Lower lobe of right lung (tissue), 2 donors: ENCODE measurements at regions not wholly inside any gene's neighbourhood (a gene's known extent, or its start where the extent isn't known, plus 50 kb on each side); places are given as distances from the start of the nearest gene placed in this dataset.

Source experiments
- ATAC-seq, 2 donors: fragments of 200-7000 bp; cut with Tn5 transposase; one replicate each; pipeline ENCODE4 v1.9.1; 2020 to 2022; ENCODE audit warnings: mild to moderate bottlenecking in 2 of 2, moderate library complexity in 2 of 2
- DNase-seq: peaks from one replicate; pipeline ENCODE4 v3.0.0-alpha.2; 2020
- H3K27ac ChIP-seq: fragments of 200-600 bp; one replicate; pipeline ENCODE4 v1.8.0; 2022
- H3K27me3 ChIP-seq: fragments of 200-600 bp; one replicate; pipeline ENCODE4 v1.8.0; 2022; ENCODE audit warnings: low read depth
- H3K36me3 ChIP-seq: fragments of 200-600 bp; one replicate; pipeline ENCODE4 v1.8.0; 2022; ENCODE audit warnings: mild to moderate bottlenecking
- H3K4me1 ChIP-seq: fragments of 200-600 bp; one replicate; pipeline ENCODE4 v1.8.0; 2022
- H3K4me3 ChIP-seq: fragments of 200-600 bp; one replicate; pipeline ENCODE4 v1.8.0; 2022; ENCODE audit warnings: mild to moderate bottlenecking
- H3K9me3 ChIP-seq: fragments of 200-600 bp; one replicate; pipeline ENCODE4 v1.8.0; 2022
- intact Hi-C: fragments of 100-400 bp; cut with DNase I; formaldehyde crosslinking; loops from one replicate; pipeline ENCODE4 v1.11.0; 2022
- TF ChIP-seq, protein P1 (sequence below): fragments of 200-600 bp; IDR thresholded peaks from one replicate; pipeline ENCODE4 v1.8.0; 2022; ENCODE audit warnings: antibody characterized with exemption, mild to moderate bottlenecking
- donor health status: DM: no; HTN: yes; CAD: no; lungs with severe emphysema.

DNA sequence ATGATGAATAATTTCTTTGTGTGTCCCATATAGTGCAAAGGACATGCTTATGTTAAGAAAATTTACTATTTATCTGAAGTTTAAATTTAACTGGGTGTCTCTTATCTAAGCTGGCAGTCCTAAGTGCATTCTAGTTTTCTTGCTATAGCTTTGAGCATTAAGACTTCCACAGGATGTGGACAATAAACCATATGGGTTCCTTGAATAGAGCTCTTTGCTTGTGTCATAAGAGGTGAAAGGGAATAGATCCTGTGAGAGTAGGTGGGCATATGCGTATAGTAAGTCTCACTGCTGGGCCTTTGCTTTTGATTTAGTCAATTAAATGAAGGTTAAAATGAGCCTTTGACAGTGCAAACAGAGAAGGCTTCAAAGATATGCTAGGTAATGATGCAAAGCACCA lies 223.4 kb upstream of the GYPA start:
- TF ChIP-seq, protein P1, sequence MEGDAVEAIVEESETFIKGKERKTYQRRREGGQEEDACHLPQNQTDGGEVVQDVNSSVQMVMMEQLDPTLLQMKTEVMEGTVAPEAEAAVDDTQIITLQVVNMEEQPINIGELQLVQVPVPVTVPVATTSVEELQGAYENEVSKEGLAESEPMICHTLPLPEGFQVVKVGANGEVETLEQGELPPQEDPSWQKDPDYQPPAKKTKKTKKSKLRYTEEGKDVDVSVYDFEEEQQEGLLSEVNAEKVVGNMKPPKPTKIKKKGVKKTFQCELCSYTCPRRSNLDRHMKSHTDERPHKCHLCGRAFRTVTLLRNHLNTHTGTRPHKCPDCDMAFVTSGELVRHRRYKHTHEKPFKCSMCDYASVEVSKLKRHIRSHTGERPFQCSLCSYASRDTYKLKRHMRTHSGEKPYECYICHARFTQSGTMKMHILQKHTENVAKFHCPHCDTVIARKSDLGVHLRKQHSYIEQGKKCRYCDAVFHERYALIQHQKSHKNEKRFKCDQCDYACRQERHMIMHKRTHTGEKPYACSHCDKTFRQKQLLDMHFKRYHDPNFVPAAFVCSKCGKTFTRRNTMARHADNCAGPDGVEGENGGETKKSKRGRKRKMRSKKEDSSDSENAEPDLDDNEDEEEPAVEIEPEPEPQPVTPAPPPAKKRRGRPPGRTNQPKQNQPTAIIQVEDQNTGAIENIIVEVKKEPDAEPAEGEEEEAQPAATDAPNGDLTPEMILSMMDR, result no peak
- intact Hi-C loops, result no loop called here
- DNase-seq (no peak), ATAC-seq (no peak)
- Histone ChIP-seq H3K4me3 (no peak overlapping the region), H3K27ac (no peak overlapping the region), H3K36me3 (no peaks in the 10 kb centered on the region), H3K9me3 (no peaks in the 10 kb centered on the region), H3K27me3 (no peaks in the 10 kb centered on the region), H3K4me1 (no peaks in the 10 kb centered on the region)

DNA sequence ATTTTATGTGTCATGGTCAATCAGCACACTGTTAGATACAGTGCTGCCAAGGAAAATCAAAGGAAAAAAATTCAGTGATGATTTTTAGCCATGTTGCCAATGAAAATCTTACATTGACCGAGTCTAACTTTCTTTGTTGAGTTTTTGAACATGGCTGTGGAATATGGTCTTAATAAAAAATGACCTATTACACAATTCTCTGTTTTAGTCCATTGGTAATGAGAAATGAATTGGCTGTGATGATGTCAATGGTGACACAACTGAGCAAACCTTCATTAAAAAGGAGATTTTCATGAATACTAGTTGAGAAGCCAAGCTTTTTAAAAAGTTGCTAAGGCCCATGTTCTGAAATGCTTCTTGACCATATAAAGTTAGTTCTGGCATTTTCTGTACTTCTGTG lies 225.9 kb upstream of the GYPA start:
- Histone ChIP-seq H3K36me3 (no peaks in the 10 kb centered on the region), H3K9me3 (no peaks in the 10 kb centered on the region), H3K4me1 (no peaks in the 10 kb centered on the region), H3K4me3 (no peak overlapping the region), H3K27me3 (no peaks in the 10 kb centered on the region), H3K27ac (no peak overlapping the region)
- intact Hi-C loops, result no loop called here
- no peak for DNase-seq
- TF ChIP-seq, protein P1, result no peak
- no peak for ATAC-seq

DNA sequence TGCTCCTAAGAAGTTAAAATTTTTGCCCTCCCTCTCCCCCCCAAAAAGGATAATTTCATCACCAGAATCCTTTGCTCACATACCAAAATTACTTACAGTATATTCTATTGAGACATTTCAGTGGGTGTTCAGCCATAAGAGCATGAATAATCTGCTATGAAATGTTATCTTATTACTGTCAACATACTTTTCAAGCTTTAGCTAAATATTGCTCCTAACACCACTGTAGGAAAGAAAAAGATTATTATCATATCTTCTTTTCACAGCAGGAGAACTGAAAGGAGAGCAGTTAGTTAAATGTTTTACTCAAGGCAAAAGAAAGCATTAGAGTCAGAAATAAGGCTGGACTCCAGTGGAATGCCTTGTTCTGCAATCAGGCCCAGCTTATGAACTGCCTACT lies 231.0 kb upstream of the GYPA start:
- no peaks in the 10 kb centered on the region for H3K27me3 ChIP-seq
- no peaks in the 10 kb centered on the region for H3K4me1 ChIP-seq
- H3K27ac ChIP-seq, result no peak overlapping the region
- H3K36me3 ChIP-seq, result no peaks in the 10 kb centered on the region
- H3K4me3 ChIP-seq, result no peak overlapping the region
- intact Hi-C loops, result no loop called here
- DNase-seq (no peak), ATAC-seq (no peak)
- TF ChIP-seq, protein P1, result no peak
- H3K9me3 ChIP-seq, result no peaks in the 10 kb centered on the region

DNA sequence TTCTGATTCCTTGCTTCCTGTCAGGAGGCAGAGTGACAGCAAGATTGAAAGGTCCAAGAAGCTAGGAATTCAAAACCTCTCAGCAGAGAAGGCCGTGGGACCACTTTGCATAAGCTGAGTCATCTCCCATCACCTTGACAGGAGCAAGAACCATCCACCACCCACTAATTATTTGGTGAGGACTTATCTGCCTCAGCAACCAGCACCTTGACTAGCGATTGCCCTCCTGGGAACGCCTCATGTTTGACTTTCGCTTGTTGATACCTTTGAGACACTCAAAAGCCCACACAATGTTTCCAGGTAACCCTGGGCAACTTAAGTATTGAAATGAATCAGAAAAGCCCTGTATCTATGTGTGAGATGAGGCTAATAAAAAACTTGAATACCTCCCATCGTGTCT lies 233.5 kb upstream of the GYPA start:
- ATAC-seq (no peak), DNase-seq (no peak)
- TF ChIP-seq, protein P1, result no peak
- H3K27me3 ChIP-seq, result no peaks in the 10 kb centered on the region
- no peaks in the 10 kb centered on the region for H3K4me1 ChIP-seq
- no peak overlapping the region for H3K4me3 ChIP-seq
- intact Hi-C loops, result no loop called here
- H3K36me3 ChIP-seq, result no peaks in the 10 kb centered on the region
- H3K9me3 ChIP-seq, result no peaks in the 10 kb centered on the region
- H3K27ac ChIP-seq, result no peak overlapping the region

DNA sequence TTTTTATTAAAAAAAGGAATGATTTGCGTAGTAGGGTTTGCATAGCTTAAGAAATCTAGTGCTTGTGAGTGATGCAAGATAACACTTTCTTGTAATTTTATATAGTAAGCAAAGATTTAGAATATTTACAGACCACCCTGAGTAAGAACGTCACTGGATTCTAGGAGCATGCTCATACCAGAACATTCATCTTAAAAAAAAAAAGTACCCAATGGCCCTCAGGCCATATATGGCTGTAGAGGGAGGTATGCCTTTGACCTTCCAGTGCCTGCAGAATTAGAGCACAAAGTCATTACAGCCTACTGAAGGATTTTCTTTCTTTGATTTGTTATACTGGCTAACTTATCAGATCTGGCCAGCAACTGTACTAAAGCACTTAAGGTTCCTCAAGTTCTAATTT lies 236.3 kb upstream of the GYPA start:
- no peak for DNase-seq
- no peaks in the 10 kb centered on the region for H3K4me1 ChIP-seq

More for the DNA sequence above, 236.3 kb upstream of the GYPA start:
- Histone ChIP-seq H3K9me3 (no peaks in the 10 kb centered on the region), H3K27ac (no peak overlapping the region), H3K36me3 (no peaks in the 10 kb centered on the region), H3K27me3 (no peaks in the 10 kb centered on the region), H3K4me3 (no peak overlapping the region)
- TF ChIP-seq, protein P1, result no peak
- ATAC-seq, result no peak
- intact Hi-C loops, result no loop called here
